ENCODE measurements at regions not wholly inside any gene's neighbourhood (a gene's known extent, or its start where the extent isn't known, plus 50 kb on each side); places are given as distances from the start of the nearest gene placed in this dataset.

DNA sequence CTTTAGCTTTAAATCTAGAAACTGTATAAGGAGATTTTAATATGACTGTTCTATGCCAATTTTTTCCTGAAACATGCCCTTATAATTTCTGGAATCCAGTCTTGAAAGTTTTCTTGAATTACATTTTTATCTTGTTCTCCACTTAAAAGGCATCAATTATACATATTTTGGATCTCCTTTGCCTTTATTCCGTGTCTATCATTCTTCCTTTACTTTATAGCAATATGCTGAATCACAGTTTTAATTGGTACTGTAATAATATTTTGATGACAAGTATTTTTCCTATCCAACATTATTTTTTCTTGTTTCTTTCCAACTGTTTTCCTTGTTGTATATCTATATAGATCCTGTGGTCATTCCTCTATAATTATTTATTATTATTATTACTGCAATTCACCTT is 361.2 kb downstream of the PIK3R1 start:
- TF ChIP-seq, protein P1, sequence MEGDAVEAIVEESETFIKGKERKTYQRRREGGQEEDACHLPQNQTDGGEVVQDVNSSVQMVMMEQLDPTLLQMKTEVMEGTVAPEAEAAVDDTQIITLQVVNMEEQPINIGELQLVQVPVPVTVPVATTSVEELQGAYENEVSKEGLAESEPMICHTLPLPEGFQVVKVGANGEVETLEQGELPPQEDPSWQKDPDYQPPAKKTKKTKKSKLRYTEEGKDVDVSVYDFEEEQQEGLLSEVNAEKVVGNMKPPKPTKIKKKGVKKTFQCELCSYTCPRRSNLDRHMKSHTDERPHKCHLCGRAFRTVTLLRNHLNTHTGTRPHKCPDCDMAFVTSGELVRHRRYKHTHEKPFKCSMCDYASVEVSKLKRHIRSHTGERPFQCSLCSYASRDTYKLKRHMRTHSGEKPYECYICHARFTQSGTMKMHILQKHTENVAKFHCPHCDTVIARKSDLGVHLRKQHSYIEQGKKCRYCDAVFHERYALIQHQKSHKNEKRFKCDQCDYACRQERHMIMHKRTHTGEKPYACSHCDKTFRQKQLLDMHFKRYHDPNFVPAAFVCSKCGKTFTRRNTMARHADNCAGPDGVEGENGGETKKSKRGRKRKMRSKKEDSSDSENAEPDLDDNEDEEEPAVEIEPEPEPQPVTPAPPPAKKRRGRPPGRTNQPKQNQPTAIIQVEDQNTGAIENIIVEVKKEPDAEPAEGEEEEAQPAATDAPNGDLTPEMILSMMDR (IDR thresholded peaks at IDR 0.05) = no peak
- TF ChIP-seq EP300 (IDR thresholded peaks at IDR 0.05) = no peak
